Breast epithelium (tissue), 3 donors: ENCODE measurements at regions not wholly inside any gene's neighbourhood (a gene's known extent, or its start where the extent isn't known, plus 50 kb on each side); places are given as distances from the start of the nearest gene placed in this dataset.

Experiments used
- POLR2A ChIP-seq: fragments of 450-650 bp; IDR thresholded peaks from one replicate; pipeline ENCODE4 v1.6.1; 2016; ENCODE audit warnings: antibody characterized with exemption, mild to moderate bottlenecking, moderate library complexity
- TF ChIP-seq, protein P1 (sequence below), 3 donors: fragments of 450-650 bp; IDR thresholded peaks; one replicate each; pipeline ENCODE4 v1.5.1; 2016 to 2017; ENCODE audit warnings: antibody characterized with exemption in 3 of 3, mild to moderate bottlenecking in 3 of 3, moderate library complexity in 3 of 3

DNA sequence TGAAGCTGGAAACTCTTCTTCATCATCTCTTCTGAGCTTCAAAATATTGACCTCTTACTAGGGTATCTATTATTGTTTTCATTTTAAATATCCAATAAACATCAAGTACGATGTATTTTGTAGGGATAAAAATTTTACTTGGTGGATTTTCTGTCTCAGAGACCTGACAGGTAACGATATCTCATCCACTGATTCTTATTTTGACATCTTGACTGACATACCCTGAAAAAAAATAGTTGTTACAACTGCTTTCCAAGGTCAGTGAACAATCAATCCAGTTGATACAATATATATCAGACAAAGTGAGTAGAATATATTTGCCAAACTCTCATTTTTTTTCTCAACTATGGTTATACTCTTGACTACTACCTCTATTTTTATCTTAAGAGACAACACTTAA is 963.7 kb upstream of the CDH2 start:
- TF ChIP-seq, protein P1, sequence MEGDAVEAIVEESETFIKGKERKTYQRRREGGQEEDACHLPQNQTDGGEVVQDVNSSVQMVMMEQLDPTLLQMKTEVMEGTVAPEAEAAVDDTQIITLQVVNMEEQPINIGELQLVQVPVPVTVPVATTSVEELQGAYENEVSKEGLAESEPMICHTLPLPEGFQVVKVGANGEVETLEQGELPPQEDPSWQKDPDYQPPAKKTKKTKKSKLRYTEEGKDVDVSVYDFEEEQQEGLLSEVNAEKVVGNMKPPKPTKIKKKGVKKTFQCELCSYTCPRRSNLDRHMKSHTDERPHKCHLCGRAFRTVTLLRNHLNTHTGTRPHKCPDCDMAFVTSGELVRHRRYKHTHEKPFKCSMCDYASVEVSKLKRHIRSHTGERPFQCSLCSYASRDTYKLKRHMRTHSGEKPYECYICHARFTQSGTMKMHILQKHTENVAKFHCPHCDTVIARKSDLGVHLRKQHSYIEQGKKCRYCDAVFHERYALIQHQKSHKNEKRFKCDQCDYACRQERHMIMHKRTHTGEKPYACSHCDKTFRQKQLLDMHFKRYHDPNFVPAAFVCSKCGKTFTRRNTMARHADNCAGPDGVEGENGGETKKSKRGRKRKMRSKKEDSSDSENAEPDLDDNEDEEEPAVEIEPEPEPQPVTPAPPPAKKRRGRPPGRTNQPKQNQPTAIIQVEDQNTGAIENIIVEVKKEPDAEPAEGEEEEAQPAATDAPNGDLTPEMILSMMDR (IDR thresholded peaks at IDR 0.05): no peak
- TF ChIP-seq POLR2A: no peak
